Right lung (tissue), 2 donors: ENCODE measurements at regions not wholly inside any gene's neighbourhood (a gene's known extent, or its start where the extent isn't known, plus 50 kb on each side); places are given as distances from the start of the nearest gene placed in this dataset.
"Not testable (repeated sequence)": the region's sequence is repeated elsewhere in the genome, so short reads cannot be mapped to it uniquely, and the experiment has no call there.

Source experiments
- DNase-seq, 2 donors: peaks; one replicate each; pipeline ENCODE4 v3.0.0-alpha.2; 2013

DNA sequence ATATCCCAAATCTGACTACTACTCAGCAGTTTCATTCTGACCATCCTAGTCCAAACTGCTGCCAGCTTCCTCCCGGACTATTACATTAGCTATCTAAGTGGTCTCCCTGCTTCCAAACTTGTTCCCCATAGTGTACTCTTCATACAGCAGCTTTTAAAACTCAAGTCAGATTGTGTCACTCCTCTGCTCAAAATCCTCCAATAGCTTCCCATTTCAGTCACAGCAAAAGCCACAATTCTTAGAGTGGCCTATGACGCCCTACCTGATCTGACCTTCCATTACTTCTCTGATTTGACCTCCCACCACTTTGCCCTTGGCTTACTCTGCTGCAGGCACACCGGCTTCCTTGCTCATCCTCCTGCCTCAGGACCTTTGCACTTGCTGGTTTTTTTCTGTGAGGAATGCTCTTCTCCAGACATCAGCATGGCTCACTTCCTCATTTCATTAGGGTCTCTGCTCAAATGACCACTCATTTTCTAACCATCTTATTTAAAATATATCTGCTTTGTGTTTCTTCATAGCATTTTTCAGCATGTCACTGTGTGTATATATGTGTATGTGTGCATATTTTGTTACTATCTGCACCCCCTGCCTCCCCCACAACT, 111.1 kb upstream of the DTNBP1 start:
- DNase-seq, result no peak

DNA sequence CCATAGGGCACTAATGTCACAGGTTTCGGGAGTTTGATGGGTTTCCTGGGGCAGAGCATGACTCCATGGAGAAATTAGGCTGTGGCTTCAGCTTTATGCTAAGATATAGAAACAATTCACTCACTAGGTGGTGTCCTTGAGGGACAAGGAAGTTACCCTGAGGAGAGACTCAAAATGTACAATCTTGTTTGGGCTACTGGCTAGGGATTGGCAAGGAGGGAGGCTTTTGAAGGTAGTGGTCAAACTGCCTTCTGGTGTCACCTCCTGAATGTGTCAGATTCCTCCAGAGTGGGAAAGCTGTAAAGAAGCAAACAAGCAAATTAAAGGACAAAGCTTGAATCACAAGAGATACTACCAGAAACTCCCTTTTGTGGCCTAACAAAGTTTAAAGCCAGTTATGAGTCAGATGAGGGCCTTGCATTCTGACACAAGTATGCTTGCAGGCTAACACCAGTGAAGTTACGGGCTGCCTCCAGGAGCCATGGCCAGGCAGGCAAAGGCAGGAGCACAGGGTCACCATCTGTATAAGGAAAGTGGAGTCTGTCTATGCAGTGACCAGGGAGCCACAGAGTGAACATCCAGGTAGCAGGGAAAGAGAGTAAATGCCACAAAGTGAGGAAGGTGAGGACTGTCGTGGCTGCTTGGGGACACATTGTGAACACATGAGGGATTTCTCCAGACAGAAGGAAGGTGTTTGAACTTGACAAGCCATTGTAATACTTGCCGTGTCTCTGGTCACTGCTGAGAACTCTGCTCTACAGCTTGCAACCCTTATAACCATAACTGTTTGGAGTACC, 107.7 kb upstream of the DTNBP1 start:
- no peak for DNase-seq

DNA sequence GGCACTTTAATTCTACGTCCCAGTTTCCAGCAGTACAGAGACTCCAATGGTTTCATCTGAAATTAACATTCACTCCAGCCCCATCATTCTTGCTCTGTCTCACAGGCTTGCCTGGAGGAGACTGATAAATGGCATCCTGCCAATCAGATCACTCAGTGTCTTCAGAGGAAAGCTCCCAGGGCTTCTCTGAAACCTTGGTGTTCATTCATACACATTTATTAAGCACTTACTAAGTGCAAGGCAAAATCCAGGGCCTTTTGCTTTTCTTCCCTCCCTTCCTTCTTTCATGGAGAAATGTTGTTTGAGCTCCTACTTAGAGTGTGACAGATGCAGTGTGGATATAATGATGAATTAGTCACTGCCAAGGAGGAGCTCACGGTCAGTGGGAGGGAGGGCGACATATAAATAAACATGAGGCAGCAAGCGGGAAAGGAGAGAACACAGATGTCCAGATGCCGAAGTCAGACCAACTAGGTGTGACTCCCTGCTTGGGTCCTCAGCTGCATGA, 106.7 kb upstream of the DTNBP1 start:
- DNase-seq, result no peak

DNA sequence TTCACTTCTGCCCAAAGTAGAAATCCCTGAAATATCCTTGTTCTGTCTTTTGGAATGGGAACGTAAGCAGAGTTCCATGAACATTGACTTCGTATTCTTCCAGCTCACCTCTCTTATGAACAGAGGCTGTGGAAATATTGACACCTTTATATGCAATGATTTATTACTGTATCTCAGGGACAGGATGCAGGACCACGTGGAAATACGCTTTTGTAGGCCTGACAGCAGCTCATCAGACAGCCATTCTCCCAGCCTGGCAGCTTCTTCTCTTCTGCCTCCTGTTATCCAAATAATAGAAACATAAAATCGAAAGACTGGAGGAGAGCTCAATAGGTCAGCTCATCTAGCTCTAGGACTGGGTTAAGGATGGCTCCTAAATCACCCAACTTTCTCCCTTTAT, 106.2 kb upstream of the DTNBP1 start:
- no peak for DNase-seq

DNA sequence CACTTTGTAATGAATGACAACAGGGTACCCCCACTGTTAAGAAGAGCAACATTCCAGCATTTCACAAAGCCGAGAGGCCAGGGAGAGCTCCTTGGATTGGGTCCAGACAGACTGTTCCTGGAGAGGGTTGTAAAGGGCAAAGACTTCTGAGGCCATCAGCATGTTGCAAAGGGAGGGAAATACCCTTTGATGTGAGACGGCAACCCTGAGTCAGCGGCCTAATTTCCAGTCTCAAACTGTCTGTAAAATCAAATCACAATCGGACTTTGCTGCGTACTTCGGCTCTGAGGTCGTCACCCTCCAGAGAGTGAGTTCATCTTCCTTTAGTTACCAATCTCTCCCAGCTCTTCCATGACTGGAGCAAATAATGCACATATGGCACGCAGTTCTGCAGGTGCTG, 101.0 kb upstream of the DTNBP1 start:
- DNase-seq, result peak; percentile 18

DNA sequence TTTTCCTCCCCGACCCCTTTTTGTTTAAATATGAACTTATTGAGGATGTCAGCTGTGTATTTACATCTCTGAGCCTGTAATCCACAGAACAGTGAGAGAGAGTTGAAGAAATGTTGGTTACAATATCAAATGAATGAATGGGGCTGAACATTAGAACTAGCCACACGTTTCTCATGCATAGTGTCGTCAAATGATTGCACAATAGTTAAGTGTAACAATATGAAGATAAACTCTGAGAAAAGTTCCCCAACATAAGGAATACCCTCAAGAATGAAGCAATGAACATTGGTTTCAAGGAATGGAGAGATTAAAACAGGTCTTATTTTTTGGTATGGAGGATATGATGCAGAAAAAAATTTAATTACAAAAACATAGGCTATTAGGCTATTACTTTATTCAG, 100.5 kb upstream of the DTNBP1 start:
- DNase-seq, result peak; percentile 7

DNA sequence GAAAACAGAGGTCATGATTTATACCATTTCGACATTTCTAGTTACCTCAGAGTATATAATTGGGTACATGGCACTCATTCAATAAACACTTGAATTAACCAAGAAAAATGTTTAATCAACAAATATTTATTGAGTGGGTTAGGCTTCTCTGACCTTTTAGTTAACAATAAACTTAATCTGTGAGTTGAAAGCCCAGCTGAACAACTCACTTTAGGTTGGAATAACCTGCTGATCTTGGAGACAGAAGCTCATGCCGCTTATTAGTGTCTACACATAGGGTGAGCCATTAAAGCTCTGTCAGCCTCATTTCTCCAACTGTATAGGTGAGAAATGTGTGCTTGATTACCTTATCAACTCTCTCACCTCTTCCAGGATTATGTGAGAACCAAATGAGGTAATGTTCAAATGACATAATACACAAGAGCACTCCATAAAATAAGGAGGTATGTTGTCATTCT, 98.2 kb upstream of the DTNBP1 start:
- DNase-seq, result peak; percentile 10 to 11

DNA sequence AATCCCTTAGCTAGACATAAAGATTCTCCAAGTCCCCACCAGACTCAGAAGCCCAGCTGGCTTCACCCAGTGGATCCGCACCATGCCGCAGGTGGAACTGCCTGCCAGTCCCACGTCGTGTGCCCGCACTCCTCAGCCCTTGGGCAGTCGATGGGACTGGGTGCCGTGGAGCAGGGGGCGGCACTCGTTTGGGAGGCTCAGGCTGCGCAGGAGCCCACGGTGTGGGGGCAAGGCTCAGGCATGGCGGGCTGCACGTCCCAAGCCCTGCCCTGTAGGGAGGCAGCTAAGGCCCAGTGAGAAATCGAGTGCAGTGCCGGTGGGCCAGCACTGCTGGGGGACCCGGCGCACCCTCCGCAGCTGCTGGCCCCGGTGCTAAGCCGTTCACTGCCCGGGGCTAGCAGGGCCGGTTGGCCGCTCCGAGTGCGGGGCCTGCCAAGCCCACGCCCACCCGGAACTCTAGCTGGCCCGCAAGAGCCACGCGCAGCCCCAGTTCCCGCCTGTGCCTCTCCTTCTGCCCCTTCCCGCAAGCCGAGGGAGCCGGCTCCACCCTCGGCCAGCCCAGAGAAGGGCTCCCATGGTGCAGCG, 95.9 kb upstream of the DTNBP1 start:
- DNase-seq, result no peak

DNA sequence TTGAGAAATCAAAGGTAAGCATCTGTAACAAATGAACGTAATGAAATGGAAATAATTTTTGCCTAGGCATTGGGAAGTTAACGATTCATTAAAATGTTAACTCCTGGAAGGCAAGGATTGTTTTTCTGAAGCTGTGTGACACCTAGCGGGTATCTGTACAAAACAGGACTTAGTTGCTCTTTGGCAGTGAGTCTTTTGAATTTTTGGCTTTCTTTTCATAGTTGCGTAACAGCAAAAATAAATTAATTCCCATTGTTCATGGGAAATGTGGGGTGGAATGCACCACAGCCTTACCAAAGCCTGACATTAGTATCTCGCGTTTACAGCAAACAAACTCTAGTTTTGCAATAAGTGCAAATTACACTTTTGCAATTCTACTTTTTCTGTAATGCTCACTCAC, 92.7 kb upstream of the DTNBP1 start:
- DNase-seq, result peak; percentile 66 to 77

DNA sequence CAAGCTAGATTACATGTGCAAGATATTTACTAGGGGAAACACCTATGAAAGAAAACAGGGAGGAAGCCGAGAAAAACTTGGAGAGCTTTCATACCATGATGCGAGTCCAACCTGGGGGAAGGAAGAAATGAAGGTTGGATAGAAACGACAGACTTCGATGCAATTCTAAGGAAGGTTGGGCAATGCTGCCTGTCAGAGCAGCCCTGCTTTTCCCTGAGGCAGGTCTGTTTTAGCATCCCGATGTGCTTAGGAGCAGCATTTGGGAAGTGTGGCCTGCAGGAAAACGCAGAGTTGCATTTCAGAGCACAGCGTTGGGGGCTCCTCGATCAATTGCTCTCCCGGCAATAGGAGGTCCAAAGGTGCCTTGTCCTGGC, 91.9 kb upstream of the DTNBP1 start:
- no peak for DNase-seq

DNA sequence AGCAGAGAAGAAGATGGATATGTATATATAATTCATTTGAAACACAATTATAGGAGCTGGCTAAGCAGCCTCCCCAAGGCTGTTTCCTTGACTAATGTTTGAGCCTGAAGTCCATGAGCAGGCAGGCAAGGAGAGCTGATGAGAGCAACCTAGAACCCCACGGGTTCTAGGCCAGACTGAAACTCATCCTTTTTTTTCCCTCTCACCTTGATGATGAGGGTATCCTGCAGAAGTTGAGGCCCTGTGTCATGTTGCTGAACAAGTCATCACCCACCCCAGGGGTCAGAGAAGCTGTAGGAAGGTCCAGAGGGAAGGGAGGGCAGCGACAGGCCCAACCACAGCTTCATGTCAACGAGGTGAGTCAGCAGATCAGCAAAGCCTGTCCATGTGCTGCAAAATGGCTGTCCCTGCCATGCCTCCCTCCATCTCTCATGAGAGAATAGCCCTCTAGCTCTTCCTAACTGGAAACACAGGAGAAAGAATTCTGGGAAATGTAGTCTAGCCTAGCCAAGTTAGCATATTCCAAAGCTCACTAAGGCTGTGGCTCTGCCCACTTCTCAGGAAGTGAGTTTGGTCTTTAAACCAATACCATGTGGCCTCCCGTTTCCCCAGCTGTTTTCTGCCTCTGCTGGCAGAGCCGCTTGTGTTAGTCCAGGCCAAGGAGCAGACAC, 91.3 kb upstream of the DTNBP1 start:
- DNase-seq, result no peak

DNA sequence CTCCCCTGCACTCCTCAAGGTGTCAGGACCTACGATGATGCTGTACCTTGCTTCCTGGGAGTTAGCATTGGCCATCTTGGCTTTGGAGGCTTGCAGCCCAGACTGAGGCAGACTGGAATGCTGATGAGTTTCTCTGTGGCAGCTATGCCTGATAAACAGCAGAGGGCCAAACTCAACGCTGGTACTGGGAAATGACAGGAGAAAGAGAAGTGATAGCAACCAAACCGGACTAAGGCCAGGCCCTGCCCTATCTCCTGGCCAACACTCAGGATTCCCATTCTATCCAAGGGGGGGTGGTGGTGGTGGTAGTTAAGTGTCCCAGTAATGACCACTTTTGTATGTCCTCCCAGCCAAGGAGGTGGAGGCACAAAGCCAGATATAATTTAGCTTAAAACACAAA, 90.0 kb upstream of the DTNBP1 start:
- DNase-seq, result no peak

DNA sequence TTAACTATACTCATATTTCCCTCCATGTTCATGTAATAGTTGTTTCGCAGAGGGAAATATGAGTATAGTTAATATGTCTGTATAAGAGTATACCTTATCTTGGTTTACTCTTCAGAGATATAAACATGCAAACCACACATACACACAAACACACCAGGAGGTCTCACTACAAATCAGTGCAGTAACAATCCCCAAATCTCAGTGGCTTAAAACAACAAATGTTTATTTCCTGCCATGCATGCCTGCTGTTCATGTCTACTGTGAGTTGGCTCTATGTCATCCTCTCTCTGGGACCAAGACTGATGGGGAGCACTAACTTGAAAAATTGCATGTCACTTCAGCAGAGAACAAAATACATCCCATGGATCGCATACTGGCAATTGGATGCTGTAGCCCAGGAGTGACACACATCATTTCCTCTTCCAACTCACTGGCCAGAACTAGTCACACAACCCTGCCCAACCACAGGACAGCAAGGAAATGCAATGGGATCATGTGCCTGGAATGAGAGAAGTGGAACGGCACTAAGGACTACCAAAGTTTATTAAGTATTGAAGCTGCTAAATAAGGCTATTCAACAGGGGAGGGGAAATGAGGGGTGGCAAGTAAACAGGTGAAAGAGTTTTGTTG, 89.0 kb upstream of the DTNBP1 start:
- DNase-seq, result no peak

DNA sequence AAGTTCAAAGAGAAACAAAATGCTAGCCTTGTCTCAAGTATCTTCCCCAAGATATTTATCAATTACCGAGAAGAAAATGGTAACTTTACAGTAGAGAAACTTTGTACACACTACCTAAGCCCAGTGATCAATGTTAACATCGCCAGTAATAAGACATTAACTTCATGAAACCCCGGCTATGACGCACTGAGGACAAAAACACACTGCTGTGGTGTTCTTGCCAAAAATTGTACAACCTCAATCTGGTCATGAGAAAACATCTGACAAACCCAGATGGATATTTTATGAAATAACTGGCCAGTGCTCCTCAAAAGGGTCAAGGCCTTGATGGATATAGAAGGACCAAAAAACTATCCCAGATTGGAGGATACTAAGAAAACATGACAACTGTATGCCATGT, 85.5 kb upstream of the DTNBP1 start:
- no peak for DNase-seq

DNA sequence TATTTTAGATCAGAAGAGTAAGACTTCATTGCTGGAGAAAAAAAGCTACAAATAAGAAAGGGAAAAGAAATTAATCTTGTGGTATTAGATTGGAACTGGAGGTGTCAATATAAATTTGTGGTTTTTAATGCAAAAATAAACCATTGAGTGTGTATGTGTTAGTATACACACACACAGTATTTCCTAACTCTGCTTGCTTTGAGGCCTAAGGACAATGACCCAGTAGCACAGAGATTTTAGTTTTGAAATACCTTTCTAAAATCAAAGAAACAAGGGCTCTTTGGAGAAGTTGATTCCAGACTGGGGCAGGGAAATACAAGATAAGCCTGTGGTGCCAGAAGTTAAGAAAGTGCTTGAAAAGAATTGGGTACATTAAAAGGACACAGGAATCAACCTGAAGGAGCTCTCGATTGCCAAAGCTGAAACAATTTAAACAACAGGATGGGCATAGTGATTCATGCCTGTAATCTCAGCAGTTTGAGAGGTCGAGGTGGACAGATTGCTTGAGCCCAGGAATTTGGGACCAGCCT, 84.6 kb upstream of the DTNBP1 start:
- no peak for DNase-seq

DNA sequence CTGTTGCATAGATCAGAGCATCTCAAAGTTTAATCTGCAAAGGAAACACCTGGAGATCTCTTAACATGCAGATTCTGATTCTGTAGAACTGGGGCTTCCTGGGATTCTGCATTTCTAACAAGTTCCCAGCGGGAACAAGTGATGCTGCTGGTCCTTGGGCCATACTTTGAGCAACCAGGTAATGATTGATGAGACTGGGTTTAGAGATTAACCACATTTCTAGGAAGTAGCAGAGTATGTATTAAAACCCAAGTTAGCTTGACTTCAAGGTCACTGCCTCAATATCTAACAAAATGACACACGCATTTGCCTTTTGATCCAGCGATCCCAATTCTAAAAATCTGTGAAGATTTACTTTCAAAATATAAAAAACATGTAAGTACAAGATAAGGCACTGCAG, 83.0 kb upstream of the DTNBP1 start:
- DNase-seq, result no peak

DNA sequence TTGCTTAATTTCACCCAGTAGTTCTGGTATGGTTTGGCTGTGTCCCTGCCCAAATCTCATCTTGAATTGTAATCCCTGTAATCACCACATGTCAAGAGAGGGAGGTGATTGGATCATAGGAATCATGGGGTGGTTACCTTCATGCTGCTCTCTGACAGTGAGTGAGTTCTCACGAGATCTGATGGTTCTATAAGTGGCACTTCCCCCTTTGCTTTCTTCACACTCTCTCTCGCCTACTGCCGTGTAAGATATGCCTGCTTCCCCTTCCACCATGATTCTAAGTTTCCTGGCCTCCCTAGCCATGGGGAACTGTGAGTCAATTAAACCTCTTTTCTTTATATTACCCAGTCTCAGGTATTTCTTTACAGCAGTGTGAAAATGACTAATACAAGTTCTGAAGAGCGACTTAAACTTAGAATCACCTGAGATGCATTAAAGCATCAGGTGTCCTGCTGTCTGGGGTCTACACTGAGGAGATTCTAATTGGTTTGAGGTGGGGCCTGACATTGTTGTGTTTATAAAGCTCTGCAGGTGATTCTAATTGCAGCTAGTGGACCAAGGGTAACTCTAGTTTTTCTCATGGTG, 82.1 kb upstream of the DTNBP1 start:
- DNase-seq, result no peak

DNA sequence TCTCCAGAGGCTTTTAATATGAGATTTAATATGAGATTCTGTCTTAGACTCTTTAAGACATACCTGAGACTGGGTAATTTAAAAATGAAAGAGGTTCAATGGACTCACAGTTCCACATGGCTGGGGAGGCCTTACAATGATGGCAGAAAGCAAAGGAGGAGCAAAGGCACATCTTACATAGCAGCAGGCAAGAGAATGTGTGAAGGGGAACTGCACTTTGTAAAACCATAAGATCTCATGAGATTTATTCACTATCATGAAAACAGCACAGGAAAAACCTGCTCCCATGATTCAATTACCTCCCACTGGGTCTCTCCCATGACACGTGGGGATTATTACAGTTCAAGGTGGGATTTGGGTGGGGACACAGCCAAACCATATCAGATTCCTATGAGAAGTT, 79.2 kb upstream of the DTNBP1 start:
- not testable (repeated sequence) for DNase-seq

DNA sequence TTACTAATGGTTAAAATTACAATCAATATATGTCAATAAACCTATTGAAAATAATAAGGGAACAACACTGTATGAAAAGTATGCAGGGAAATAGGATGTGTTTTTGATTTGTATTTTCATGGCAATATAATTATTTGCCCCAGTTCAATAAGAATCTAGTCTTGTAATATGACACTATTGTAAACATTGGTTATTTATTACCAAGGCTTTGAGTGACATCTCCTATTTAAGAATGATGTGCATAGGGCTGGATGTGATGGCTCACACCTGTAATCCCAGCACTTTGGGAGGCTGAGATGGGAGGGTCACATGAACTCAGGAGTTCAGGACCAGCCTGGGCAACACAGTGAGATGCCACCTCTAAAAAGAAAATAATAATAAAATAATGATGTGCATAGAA, 78.6 kb upstream of the DTNBP1 start:
- no peak for DNase-seq

DNA sequence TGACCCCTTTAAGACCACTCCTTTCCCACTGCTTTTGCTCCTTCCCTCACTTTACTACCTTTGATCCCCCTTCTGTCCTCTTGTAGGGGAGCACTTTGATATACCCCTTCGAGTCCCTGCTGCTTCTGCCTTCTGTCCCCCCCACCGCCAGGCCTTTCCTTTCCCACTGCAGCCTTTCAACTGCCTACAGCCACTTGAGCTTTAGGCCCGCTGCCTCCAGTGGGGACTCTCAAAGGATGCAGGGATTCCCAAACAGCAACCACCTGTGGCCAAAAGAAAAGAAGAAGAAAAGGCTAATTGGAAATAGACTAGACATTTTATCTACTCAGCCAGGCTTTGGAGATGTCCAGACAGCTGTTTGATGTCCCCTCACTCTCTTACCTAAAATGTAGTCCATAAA, 77.0 kb upstream of the DTNBP1 start:
- no peak for DNase-seq

DNA sequence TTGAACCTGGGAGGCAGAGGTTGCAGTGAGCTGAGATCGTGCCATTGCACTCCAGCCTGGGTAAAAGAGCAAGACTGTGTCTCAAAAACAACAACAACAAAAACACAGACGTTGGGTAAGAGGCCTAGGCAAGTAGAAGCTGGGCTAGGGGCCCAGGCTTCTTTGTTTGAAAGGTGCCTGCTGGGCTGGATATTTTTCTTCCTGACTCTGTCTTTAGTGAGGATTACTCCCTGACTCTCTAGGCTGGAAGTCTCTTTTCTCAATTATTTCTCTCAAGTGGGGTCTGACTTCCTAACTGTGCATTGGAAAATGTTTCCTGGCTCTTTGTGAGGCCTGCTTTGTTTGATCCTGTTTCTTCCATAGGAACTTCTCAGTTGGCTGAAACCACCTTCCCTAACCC, 76.5 kb upstream of the DTNBP1 start:
- no peak for DNase-seq
